T-helper 2 cell (primary cell): ENCODE measurements at regions not wholly inside any gene's neighbourhood (a gene's known extent, or its start where the extent isn't known, plus 50 kb on each side); places are given as distances from the start of the nearest gene placed in this dataset.
A peak's percentile ranks its signal among the peaks of the same experiment; 100 is the strongest.

ENCODE experiments used
- DNase-seq, 5 experiments: peaks; one replicate each; pipeline versions ENCODE4 v3.0.0 to v3.0.0-alpha.2; 2012 to 2022

GRCh38 chr3:194995922-194996321 lies 275.0 kb downstream of the XXYLT1 start:
- no peak for DNase-seq

GRCh38 chr3:194996746-194997145 lies 274.2 kb downstream of the XXYLT1 start:
- no peak for DNase-seq

- no peak for DNase-seq
Measured at GRCh38 chr3:194998417-194998816, 272.5 kb downstream of the XXYLT1 start.

GRCh38 chr3:194998948-194999347 lies 272.0 kb downstream of the XXYLT1 start:
- DNase-seq, result no peak

GRCh38 chr3:194999491-194999890 lies 271.5 kb downstream of the XXYLT1 start:
- DNase-seq, result no peak

GRCh38 chr3:195001261-195001660 lies 269.7 kb downstream of the XXYLT1 start:
- no peak for DNase-seq

- DNase-seq, result peak in 1 of 5 experiments; percentile 22
Measured at GRCh38 chr3:195001961-195002861, 268.7 kb downstream of the XXYLT1 start.

DNA sequence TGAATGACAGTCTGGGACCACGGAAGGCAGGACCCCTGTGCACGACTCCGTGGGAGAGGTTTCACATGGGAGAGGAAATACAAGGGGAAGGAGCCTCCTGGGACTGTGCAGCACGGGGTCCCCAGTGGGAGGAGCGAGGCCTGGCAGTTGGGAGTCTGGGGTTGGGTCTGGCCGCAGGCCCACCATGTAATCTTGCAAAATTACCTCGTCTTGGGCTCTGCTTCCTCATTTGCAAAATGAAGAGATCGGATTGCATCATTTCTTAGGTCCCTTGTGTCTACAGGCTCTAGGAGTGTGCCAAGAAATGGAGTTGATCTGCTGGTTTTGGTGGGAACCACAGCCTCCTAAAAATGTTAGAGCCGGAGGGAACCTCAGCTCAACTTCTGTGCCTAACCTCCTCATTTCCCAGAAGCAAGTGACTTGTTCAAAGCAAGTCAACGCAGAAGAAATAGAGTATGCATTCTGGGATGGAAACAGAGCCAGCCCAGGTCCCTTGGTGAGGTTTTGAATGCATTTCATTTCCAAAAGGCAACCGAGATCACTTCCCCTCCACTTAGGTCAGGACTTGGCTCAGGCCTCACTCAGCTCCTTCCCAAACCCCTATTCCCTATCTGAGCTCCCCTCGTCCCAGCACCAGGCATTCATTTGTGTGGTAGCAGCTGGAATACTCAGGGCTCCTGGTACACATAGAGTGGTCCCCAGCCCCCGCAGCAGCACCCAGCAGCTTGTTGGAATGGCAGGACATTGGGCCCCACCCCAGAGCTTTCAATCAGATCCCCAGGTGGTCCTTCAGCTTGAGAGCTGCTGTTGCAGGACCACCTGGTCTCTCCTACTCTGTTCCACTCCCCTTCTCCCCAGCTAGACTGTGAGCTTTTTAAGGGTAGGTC lies 267.7 kb downstream of the XXYLT1 start:
- no peak for DNase-seq

DNA sequence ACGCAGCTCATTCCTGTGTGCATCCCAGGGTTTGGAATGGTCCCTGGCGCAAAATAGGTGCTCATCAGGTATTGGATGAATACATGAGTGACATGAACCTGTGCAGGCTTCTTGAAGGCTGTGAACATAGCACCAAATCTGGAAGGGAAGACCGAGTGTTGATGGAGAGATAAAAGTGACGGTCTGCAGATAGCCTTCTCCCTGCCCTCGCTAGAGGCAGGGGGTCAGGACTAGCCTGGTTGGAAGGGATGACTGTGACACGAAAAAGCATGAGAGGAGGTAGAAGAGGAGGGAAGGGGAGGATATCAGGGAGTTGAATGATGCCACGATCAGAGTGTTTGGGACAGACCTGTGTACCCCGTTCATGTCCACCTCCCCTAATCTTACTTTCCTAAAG lies 267.1 kb downstream of the XXYLT1 start:
- no peak for DNase-seq

DNA sequence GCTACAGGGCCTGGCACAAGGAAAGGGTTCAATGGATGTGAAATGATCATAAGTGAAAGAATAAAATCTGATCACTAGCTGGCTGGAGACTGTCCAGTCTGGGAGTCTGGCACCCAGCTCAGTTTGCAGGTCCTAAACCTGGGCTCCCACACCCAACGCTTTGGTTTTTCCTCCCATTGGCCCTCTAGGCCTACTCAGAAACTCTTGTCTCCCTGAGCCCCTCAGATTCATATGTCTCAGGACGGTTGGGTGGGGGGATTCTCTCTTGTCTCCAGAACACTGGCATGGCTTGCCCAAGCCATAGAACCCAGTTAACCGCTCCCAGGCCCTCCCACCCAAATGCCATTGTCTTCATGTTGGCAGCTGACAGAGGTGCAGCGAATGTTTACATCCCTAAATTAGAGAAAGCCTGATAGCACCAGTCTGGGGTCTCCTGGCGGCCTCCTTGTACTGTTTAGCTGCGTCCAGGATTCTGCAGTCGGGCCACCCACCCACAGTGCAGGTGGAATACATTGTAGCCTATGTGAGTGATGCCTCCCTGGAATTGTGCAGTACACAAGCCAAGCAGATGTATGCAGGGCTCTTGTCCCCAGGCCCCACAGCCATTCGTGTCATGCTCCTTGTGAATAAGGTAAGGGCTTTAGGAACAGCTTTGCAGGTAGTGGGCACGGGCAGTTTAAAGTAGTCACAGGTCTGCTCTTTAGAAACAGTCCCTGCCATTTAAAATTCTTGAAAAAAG lies 266.3 kb downstream of the XXYLT1 start:
- DNase-seq, result no peak

GRCh38 chr3:195005251-195005620 lies 265.7 kb downstream of the XXYLT1 start:
- DNase-seq, result no peak

DNA sequence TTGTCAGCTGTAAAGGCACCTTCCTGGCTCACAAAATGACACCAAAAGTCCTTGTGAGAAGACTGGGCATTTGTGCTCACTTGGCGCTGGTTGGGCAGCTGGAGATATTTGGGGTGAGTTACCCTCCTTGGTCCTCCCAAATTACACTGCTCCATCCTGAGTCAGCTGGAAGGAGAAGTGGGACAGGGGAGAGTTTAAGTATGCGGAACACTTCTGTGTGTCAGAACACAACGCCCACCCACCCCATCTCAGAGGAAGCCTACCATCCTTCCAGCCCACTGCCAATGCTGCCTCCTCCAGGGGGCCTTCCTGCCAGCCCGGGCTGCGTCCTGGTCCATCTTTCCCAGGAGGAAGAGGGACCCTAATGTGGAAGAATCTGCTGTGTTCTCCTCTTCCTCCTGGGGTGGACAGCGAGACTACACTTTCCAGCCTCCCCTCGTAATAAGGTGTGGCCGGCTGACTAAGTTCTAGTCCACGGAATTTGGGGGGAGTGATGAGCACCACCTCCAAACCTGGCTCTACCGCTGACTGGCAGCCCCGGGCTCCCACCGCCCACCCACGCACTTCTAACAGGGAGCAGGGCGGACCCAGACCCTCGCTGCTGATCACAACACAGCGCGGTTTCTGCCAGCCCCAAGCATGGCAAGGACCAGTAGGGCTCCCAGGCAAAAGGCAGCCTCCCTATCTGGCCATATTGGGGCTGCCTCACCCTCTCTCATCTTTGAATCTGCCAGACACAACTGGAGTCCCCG lies 265.0 kb downstream of the XXYLT1 start:
- no peak for DNase-seq

DNA sequence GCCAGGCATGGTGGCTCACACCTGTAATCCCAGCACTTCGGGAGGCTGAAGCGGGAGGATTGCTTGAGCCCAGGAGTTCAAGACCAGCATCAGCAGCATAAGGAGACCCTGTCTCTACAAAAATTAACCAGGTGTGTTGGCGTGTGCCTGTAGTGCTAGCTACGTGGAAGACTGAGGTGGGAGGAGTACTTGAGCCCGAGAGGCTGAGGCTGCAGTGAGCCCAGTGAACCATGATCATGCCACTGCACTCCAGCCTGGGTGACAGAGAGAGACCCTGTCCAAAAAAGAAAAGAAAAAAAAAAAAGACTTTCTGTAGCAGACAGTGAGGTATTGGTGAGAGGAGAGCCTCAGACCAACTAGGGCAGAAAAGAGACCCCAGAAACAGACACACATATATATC lies 263.8 kb downstream of the XXYLT1 start:
- no peak for DNase-seq

DNA sequence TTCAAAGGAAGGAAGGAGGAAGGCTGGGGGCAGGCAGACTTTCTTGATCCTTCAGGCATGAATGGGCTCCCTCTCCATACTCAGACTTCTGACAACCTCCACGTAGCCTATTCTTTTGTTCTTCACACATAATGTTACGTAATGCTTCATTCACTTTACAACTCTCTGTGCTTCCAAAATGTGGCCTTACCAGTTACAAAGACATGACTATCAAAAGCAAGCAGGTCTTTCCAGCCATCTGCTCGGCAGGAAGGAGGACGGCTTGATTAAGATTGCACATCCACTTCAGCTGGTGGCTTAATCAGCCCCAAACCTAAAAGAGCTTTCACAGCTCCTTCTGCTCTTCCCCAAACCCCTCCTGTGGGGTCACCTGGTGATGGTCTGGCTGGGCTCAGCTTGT lies 263.2 kb downstream of the XXYLT1 start:
- no peak for DNase-seq

DNA sequence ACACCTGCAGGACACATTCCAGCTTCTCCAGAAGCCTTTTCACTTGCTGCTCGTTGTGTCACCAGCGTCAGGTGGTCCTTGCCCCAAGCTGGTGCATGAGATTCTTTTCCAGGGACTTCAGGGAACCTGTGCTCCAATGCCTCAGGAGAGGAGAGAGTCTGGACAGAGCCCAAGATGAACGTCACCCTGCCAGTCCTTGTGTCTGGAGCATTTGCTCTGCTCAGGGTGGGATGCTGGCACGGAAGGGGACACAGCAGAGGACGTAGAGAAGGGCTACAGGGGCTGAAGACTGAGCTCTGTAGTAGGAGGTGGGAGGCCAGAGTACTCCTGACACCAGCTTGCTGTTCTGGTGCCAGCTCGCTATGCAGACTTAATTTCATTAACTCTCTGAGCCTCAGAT lies 262.1 kb downstream of the XXYLT1 start:
- no peak for DNase-seq

- DNase-seq, result no peak
Measured at GRCh38 chr3:195009616-195010015, 261.3 kb downstream of the XXYLT1 start.

- no peak for DNase-seq
Measured at GRCh38 chr3:195010551-195011100, 260.3 kb downstream of the XXYLT1 start.

GRCh38 chr3:195011231-195011834 lies 259.6 kb downstream of the XXYLT1 start:
- DNase-seq, result no peak

DNA sequence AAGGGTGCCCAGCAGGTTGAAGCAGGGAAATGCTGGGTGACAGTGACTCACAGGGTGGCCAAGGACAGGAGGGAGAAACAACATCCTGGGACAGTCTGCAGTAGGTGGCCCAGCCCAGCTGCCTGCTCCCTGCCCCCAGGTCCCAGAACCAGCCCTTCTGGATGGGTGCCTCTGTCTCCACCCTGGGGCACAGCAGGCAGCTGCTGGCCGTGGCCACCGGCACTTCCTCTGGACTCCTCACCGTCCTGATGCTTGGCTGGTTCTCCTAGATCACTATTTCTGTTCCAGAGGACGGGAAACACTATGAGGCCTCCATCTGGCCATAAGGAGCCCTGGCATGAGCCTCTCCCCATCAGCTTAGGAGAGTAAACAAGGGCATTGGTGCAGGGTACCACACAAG lies 258.9 kb downstream of the XXYLT1 start:
- DNase-seq, result no peak

DNA sequence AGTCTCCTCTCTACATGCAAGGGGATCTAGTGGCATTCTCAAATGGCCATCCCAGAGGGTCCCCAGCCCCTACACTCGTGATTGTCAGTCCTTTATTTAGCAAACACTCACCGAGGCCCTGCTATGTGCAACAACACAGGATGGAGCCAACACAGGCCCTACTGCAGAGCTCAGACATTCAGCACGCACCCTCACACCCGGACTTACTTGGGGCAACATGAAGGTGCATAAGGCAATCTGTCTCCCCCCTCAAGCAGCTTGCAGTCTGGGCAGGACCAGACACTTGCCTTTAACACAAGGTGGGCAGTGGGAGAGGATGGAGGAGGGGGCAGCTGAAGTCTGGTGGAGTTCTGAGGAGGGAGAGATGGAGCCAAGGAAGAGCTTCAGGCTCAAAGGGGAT lies 258.4 kb downstream of the XXYLT1 start:
- DNase-seq, result no peak
